ENCODE measurements at regions not wholly inside any gene's neighbourhood (a gene's known extent, or its start where the extent isn't known, plus 50 kb on each side); places are given as distances from the start of the nearest gene placed in this dataset.

GRCh38 chr5:160507221-160507721, 85.6 kb downstream of the PTTG1 start:
- TF ChIP-seq CTCF (IDR thresholded peaks at IDR 0.05) = no peak
- no peak for TF ChIP-seq POLR2A (IDR thresholded peaks at IDR 0.05)

All from right lobe of liver (tissue), 4 donors.